Stimulated activated CD8-positive, alpha-beta memory T cell treated with anti-CD3 and anti-CD28 coated beads, Interleukin-12 subunit alpha, Interleukin-12 subunit beta, amount 100 ng/mL, for 1 hour (primary cell): ENCODE measurements at regions not wholly inside any gene's neighbourhood (a gene's known extent, or its start where the extent isn't known, plus 50 kb on each side); places are given as distances from the start of the nearest gene placed in this dataset.

Source experiments
- DNase-seq: peaks from one replicate; pipeline ENCODE4 v3.0.0-alpha.2; 2020; ENCODE audit warnings: low read depth

- DNase-seq = no peak
Measured at GRCh38 chr14:95382747-95383146, 63.0 kb upstream of the CLMN start.

DNA sequence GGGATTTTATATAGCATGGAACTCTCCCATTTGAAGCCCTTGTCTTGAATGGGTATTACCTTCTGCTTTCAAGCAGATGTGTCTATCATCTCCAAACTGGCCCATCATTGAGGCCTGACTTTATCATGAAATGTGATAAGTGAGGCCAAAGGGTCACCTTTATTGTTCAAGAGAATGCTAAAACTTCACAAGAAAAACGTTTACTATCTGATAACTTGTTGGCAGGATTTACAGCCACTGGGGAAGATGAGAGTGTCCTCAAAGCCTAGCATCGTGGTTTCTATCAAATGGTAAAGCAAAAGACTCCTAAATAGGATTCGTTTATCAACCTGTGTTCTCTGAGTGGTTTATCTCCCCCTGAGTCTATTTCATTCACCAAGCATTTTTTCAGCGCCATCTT, 62.0 kb upstream of the CLMN start:
- no peak for DNase-seq

DNA sequence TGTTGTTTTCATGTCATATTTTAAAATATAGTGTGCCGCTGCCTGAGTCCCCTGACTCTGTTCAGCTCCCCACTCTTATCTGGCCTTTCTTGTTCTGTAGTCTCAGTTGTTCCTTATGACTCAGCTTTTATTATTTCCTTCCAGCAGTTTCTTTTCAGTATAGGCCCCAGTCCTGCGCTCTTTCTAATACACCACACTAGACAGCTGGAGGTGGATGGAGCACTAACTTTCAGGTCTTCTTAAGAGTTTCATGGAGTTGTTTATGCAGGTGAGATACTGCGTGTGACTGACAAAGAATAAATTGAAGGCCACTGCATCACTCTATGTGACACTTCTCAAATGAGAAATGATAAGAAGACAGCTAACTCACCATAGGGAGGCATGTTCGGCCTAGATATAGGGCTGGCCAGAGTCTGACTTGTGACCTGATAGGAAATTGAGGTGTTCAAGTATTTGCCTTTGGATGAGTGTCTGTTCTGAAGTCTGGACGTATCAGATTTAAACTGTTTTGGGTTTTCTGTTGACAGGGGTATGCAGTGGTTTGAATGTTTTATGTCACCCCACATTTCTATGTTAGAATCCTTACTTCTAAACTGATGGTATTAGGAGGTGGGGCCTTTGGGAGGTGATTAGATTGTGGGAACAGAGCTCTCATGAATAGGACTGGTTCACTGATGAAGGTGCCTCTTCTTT, 60.8 kb upstream of the CLMN start:
- no peak for DNase-seq

DNA sequence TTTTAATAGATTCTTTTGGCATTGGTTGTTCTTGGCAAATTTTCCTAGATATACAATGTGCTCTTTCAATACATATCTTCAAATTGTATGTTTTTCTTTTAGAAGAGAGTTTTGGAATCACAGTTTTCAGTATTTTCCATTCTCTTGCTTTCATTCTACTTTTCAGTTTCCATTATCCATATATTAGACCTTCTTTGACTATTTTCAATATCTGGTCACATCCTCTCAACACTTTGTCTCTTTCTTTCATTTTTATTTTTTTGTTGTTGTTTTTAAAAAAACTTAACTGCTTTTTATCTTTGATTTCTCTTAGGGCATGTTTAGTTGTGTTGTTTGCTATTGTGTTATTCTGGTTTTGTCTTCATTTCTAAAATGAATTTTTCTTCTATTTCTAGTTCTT, 59.9 kb upstream of the CLMN start:
- DNase-seq = no peak

DNA sequence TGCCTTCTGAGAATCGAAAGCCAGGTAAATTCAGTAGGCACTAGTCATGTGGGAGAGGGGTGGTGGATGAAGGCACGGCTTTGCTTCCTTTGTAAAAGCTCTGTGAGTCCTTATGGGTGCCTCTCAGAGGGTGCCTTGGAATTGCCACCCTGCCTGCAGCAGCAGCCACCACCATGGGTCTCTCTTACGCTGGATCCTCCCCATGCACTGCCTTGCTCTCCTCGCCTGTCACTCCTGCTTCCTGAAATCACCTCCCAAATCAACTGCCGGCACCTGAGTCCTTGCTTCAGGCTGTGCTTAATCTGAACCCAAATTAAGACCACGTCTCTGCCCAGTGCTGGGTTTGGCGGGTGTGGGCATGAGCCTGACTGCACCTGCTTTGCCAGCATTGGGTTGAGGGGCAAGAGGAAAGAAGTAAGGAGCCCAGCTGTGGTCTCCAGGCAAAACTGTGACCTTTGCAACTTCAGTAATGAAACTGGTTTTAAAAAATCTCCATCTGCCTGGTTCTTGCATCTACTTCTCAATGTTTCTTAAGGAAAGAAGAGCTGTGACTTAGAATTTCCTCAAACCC, 55.9 kb upstream of the CLMN start:
- DNase-seq = no peak

- DNase-seq = no peak
Measured at GRCh38 chr14:95374239-95374997, 54.7 kb upstream of the CLMN start.

DNA sequence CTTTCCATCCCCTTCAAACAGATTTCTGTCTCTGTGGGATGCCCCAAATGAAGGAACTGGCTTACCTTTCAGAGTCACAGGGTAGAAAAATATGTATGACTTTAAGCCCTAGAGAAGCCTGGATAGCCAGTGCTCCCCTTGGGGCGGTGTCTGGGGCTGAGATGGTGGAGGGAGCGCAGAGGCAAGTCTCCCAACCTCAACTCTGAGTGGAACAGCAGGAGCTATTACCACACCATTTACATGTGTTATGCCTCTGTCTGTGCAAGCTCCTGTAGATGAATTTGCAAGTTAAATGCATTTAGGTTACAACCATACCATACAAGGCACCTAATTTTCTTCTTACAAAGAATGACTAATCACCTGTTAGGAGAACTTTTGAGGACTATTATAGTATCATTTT, 50.4 kb upstream of the CLMN start:
- DNase-seq = no peak
